GM23338 (cell line): ENCODE measurements at regions not wholly inside any gene's neighbourhood (a gene's known extent, or its start where the extent isn't known, plus 50 kb on each side); places are given as distances from the start of the nearest gene placed in this dataset.

Experiments
- ATAC-seq: fragments of 200-7000 bp; cut with Tn5 transposase; 3 replicates; pipeline ENCODE4 v1.9.1; 2020
- DNase-seq: peaks from one replicate; pipeline ENCODE4 v3.0.0-alpha.2; 2015; ENCODE audit warnings: low spot score
- H2AFZ ChIP-seq: fragments of 200-600 bp; sonication (generic); 2 replicates; pipeline ENCODE4 v1.8.0; 2016; ENCODE audit warnings: antibody characterized with exemption, mild to moderate bottlenecking, moderate library complexity
- H3F3A ChIP-seq: fragments of 200-600 bp; sonication (generic); replicated peaks from 2 replicates; pipeline ENCODE4 v1.8.0; 2017; ENCODE audit warnings: antibody characterized with exemption, mixed run types, low read depth
- H3K27ac ChIP-seq: fragments of 200-600 bp; sonication (generic); 2 replicates; pipeline ENCODE4 v1.6.1; 2016; ENCODE audit warnings: low read depth
- H3K27me3 ChIP-seq: fragments of 200-600 bp; sonication (generic); 2 replicates; pipeline ENCODE4 v1.8.0; 2016; ENCODE audit warnings: mild to moderate bottlenecking, mixed run types, moderate library complexity; ENCODE audit not compliant: insufficient read depth
- H3K36me3 ChIP-seq: fragments of 200-600 bp; sonication (generic); 2 replicates; pipeline ENCODE4 v1.8.0; 2016; ENCODE audit warnings: mild to moderate bottlenecking; ENCODE audit not compliant: insufficient read depth
- H3K4me1 ChIP-seq: fragments of 200-600 bp; sonication (generic); 2 replicates; pipeline ENCODE4 v1.8.0; 2016; ENCODE audit warnings: mild to moderate bottlenecking, moderate library complexity; ENCODE audit not compliant: insufficient read depth
- H3K4me2 ChIP-seq: fragments of 200-600 bp; sonication (generic); 2 replicates; pipeline ENCODE4 v1.7.1; 2017; ENCODE audit warnings: mixed run types
- H3K4me3 ChIP-seq: fragments of 200-600 bp; sonication (generic); 2 replicates; pipeline ENCODE4 v1.6.1; 2016; ENCODE audit warnings: mixed run types
- H3K79me2 ChIP-seq: fragments of 200-600 bp; sonication (generic); replicated peaks from 2 replicates; pipeline ENCODE4 v1.8.0; 2017; ENCODE audit warnings: mild to moderate bottlenecking; ENCODE audit not compliant: insufficient read depth
- H3K9me2 ChIP-seq: fragments of 200-600 bp; sonication (generic); 2 replicates; pipeline ENCODE4 v1.8.0; 2017; ENCODE audit not compliant: insufficient read depth
- H4K20me1 ChIP-seq: fragments of 200-600 bp; sonication (generic); replicated peaks from 2 replicates; pipeline ENCODE4 v1.8.0; 2017; ENCODE audit warnings: mild to moderate bottlenecking; ENCODE audit not compliant: insufficient read depth
- H3K27ac Mint-ChIP-seq: 2 replicates; pipeline ENCODE4 v1.8.0; 2020; ENCODE audit warnings: inconsistent platforms, mild to moderate bottlenecking, moderate library complexity, mixed read lengths
- H3K27me3 Mint-ChIP-seq: 3 replicates; pipeline ENCODE4 v1.8.0; 2022; ENCODE audit warnings: low read depth, mild to moderate bottlenecking, moderate library complexity, mixed read lengths, inconsistent platforms; ENCODE audit not compliant: insufficient read depth, poor library complexity
- H3K36me3 Mint-ChIP-seq: 3 replicates; pipeline ENCODE4 v1.8.0; 2021; ENCODE audit warnings: low read depth, mild to moderate bottlenecking, inconsistent platforms, moderate library complexity, mixed read lengths
- H3K4me1 Mint-ChIP-seq: 3 replicates; pipeline ENCODE4 v1.8.0; 2020; ENCODE audit warnings: mild to moderate bottlenecking, inconsistent platforms, mixed read lengths
- H3K4me3 Mint-ChIP-seq: 3 replicates; pipeline ENCODE4 v1.8.0; 2021; ENCODE audit warnings: moderate library complexity, mild to moderate bottlenecking, inconsistent platforms, mixed read lengths
- H3K9me3 Mint-ChIP-seq: 3 replicates; pipeline ENCODE4 v1.8.0; 2020; ENCODE audit warnings: moderate library complexity, mild to moderate bottlenecking, inconsistent platforms, mixed read lengths
- CTCF ChIP-seq, 2 experiments: fragments of 200-600 bp in 1 of 2; sonication (generic) in 1 of 2; conservative IDR thresholded peaks; 2 replicates each; pipeline versions ENCODE4 v1.5.1 to v1.6.1; 2016 to 2017; ENCODE audit warnings: antibody characterized with exemption in 2 of 2, low read depth in 2 of 2, mild to moderate bottlenecking in 2 of 2, moderate library complexity in 1 of 2
- JUNB ChIP-seq: IDR thresholded peaks from one replicate; pipeline ENCODE4 v1.6.1; 2016; ENCODE audit warnings: antibody characterized with exemption; ENCODE audit not compliant: unreplicated experiment
- NANOG ChIP-seq: IDR thresholded peaks from 2 replicates; pipeline ENCODE4 v1.6.1; 2016; ENCODE audit warnings: antibody characterized with exemption, borderline replicate concordance
- ZNF114 ChIP-seq: fragments of 250-450 bp; sonication (Bioruptor Pico); IDR thresholded peaks from 2 replicates; pipeline ENCODE4 v1.5.0; 2020; ENCODE audit warnings: mild to moderate bottlenecking, moderate library complexity
- ZNF331 ChIP-seq: fragments of 250-450 bp; sonication (Bioruptor Pico); IDR thresholded peaks from 2 replicates; pipeline ENCODE4 v1.5.0; 2020; ENCODE audit warnings: low read depth, mild to moderate bottlenecking, moderate library complexity
- TF ChIP-seq, protein P1 (sequence below): fragments of 250-450 bp; sonication (Bioruptor Pico); IDR thresholded peaks from 2 replicates; pipeline ENCODE4 v1.5.0; 2020; ENCODE audit warnings: mild to moderate bottlenecking, moderate library complexity
- TF ChIP-seq, protein P2 (sequence below): IDR thresholded peaks from 2 replicates; pipeline ENCODE4 v1.6.1; 2016; ENCODE audit warnings: antibody characterized with exemption

DNA sequence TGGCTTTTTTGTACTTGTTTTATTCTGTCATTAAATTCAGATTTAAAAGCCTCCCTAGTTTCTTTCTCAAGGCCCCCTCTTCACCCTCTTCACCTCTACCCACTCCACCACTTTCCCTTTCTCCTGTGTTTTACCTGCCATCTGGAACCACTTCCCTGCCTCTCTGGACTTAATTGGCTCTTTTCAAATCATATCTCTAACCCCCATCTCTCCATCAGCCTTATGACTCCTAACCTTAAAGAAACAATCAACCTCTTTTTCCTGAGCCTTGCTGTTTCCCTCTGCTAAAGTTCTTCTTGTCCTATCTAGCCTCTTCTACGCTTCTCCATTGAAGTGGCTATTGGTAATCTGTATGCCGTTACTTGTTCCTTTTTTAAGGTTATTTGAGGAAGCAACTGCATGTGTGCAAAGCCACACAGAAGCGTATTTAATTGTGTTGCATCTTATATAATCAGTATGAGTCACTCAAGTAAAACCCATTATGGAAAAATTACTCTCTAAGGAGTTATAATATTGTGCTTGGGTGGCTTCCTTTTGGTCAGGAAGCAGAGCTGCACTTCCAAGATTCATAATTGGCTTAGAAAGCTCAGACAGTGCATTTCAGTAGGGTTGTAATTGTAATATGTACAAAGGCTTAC is 653.6 kb upstream of the ITGA1 start:
- Histone ChIP-seq H3K79me2 (no peaks in the 10 kb centered on the region), H3K36me3 (no peaks in the 10 kb centered on the region), H3F3A (no peaks in the 10 kb centered on the region), H3K4me3 (no peak overlapping the region), H3K27ac (no peak overlapping the region), H4K20me1 (no peaks in the 10 kb centered on the region), H3K27me3 (no peaks in the 10 kb centered on the region), H3K4me1 (no peaks in the 10 kb centered on the region), H3K4me2 (no peak overlapping the region), H3K9me2 (no peaks in the 10 kb centered on the region), H2AFZ (peak overlapping the region; percentile 49; the same call in 1 of the 2 replicates)
- Mint-ChIP-seq H3K4me1 (no peaks in the 10 kb centered on the region), H3K27me3 (no peaks in the 10 kb centered on the region), H3K9me3 (no peaks in the 10 kb centered on the region), H3K27ac (no peak overlapping the region), H3K36me3 (no peaks in the 10 kb centered on the region), H3K4me3 (no peak overlapping the region)
- TF ChIP-seq, protein P1, sequence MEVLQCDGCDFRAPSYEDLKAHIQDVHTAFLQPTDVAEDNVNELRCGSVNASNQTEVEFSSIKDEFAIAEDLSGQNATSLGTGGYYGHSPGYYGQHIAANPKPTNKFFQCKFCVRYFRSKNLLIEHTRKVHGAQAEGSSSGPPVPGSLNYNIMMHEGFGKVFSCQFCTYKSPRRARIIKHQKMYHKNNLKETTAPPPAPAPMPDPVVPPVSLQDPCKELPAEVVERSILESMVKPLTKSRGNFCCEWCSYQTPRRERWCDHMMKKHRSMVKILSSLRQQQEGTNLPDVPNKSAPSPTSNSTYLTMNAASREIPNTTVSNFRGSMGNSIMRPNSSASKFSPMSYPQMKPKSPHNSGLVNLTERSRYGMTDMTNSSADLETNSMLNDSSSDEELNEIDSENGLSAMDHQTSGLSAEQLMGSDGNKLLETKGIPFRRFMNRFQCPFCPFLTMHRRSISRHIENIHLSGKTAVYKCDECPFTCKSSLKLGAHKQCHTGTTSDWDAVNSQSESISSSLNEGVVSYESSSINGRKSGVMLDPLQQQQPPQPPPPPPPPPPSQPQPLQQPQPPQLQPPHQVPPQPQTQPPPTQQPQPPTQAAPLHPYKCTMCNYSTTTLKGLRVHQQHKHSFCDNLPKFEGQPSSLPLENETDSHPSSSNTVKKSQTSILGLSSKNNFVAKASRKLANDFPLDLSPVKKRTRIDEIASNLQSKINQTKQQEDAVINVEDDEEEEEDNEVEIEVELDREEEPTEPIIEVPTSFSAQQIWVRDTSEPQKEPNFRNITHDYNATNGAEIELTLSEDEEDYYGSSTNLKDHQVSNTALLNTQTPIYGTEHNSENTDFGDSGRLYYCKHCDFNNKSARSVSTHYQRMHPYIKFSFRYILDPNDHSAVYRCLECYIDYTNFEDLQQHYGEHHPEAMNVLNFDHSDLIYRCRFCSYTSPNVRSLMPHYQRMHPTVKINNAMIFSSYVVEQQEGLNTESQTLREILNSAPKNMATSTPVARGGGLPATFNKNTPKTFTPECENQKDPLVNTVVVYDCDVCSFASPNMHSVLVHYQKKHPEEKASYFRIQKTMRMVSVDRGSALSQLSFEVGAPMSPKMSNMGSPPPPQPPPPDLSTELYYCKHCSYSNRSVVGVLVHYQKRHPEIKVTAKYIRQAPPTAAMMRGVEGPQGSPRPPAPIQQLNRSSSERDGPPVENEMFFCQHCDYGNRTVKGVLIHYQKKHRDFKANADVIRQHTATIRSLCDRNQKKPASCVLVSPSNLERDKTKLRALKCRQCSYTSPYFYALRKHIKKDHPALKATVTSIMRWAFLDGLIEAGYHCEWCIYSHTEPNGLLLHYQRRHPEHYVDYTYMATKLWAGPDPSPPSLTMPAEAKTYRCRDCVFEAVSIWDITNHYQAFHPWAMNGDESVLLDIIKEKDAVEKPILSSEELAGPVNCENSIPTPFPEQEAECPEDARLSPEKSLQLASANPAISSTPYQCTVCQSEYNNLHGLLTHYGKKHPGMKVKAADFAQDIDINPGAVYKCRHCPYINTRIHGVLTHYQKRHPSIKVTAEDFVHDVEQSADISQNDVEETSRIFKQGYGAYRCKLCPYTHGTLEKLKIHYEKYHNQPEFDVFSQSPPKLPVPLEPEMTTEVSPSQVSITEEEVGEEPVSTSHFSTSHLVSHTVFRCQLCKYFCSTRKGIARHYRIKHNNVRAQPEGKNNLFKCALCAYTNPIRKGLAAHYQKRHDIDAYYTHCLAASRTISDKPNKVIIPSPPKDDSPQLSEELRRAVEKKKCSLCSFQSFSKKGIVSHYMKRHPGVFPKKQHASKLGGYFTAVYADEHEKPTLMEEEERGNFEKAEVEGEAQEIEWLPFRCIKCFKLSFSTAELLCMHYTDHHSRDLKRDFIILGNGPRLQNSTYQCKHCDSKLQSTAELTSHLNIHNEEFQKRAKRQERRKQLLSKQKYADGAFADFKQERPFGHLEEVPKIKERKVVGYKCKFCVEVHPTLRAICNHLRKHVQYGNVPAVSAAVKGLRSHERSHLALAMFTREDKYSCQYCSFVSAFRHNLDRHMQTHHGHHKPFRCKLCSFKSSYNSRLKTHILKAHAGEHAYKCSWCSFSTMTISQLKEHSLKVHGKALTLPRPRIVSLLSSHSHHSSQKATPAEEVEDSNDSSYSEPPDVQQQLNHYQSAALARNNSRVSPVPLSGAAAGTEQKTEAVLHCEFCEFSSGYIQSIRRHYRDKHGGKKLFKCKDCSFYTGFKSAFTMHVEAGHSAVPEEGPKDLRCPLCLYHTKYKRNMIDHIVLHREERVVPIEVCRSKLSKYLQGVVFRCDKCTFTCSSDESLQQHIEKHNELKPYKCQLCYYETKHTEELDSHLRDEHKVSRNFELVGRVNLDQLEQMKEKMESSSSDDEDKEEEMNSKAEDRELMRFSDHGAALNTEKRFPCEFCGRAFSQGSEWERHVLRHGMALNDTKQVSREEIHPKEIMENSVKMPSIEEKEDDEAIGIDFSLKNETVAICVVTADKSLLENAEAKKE (CRISPR knock-in tag), result no peak
- TF ChIP-seq ZNF114 (CRISPR knock-in tag), result no peak
- no peak for TF ChIP-seq JUNB
- TF ChIP-seq CTCF (conservative IDR thresholded peaks at IDR 0.05; ENCODE audit: low read depth in 2 of 2), result no peak
- no peak for TF ChIP-seq NANOG
- TF ChIP-seq, protein P2, sequence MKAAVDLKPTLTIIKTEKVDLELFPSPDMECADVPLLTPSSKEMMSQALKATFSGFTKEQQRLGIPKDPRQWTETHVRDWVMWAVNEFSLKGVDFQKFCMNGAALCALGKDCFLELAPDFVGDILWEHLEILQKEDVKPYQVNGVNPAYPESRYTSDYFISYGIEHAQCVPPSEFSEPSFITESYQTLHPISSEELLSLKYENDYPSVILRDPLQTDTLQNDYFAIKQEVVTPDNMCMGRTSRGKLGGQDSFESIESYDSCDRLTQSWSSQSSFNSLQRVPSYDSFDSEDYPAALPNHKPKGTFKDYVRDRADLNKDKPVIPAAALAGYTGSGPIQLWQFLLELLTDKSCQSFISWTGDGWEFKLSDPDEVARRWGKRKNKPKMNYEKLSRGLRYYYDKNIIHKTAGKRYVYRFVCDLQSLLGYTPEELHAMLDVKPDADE, result no peak
- no peak for TF ChIP-seq ZNF331 (CRISPR knock-in tag)
- DNase-seq, result no peak
- ATAC-seq, result no peak
